A549 (cell line): ENCODE measurements at regions not wholly inside any gene's neighbourhood (a gene's known extent, or its start where the extent isn't known, plus 50 kb on each side); places are given as distances from the start of the nearest gene placed in this dataset.

Source experiments
- CEBPB ChIP-seq, 2 experiments: fragments of >200 bp in 1 of 2; sonication (Bioruptor Twin) in 1 of 2; formaldehyde crosslinking in 1 of 2; IDR thresholded peaks; 2 replicates each; pipeline ENCODE4 v1.6.1; 2012 to 2016
- CTCF ChIP-seq: fragments of >200 bp; sonication (Bioruptor Twin); formaldehyde crosslinking; IDR thresholded peaks from 3 replicates; pipeline ENCODE4 v1.5.1; 2016
- EHMT2 ChIP-seq: fragments of 200-600 bp; sonication (generic); IDR thresholded peaks from 2 replicates; pipeline ENCODE4 v1.6.1; 2016; ENCODE audit warnings: antibody characterized with exemption, low read depth, mild to moderate bottlenecking, moderate library complexity
- EP300 ChIP-seq, 2 experiments: fragments of >200 bp; sonication (Bioruptor Twin); formaldehyde crosslinking; IDR thresholded peaks; 2 replicates in 1 of 2; 3 replicates in 1 of 2; pipeline ENCODE4 v1.6.1; 2016 to 2017
- JUNB ChIP-seq: fragments of >200 bp; sonication (Bioruptor Twin); formaldehyde crosslinking; IDR thresholded peaks from 2 replicates; pipeline ENCODE4 v1.6.1; 2016
- POLR2A ChIP-seq: IDR thresholded peaks from 2 replicates; pipeline ENCODE4 v1.6.1; 2012; ENCODE audit warnings: mild to moderate bottlenecking, low read length
- RARB ChIP-seq: fragments of 250-450 bp; sonication (Bioruptor Pico); IDR thresholded peaks from 2 replicates; pipeline ENCODE4 v1.8.0; 2021; ENCODE audit warnings: mild to moderate bottlenecking, moderate library complexity
- RCOR1 ChIP-seq: fragments of 150-350 bp; IDR thresholded peaks from 2 replicates; pipeline ENCODE4 v1.6.1; 2014; ENCODE audit warnings: antibody characterized with exemption, low read length, low read depth

DNA sequence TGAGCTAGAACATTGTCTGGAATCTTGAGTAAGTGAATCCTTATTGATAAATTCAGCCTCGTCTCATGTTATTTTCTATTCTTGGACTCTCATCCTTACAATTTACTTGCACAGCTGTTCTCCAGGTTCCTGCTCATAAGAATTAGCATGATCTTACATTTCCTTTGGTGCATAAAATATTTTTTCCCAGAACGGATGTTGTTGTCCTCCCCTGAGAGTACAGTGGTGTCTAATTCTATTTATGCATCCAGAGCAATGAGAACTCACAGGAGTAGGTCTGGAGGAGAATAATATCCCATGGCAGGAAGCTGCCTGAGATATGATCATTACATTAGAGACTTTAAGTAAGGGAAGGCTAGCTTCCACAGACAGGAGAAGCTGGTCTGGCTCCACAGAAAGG, 178.4 kb upstream of the MAST4 start:
- TF ChIP-seq CTCF: no peak
- no peak for TF ChIP-seq EP300 (IDR thresholded peaks at IDR 0.05)
- TF ChIP-seq RCOR1: no peak
- no peak for TF ChIP-seq POLR2A
- TF ChIP-seq EHMT2: no peak
- no peak for TF ChIP-seq JUNB
- no peak for TF ChIP-seq CEBPB (IDR thresholded peaks at IDR 0.05)
- TF ChIP-seq RARB (CRISPR knock-in tag): no peak
